ENCODE measurements at regions not wholly inside any gene's neighbourhood (a gene's known extent, or its start where the extent isn't known, plus 50 kb on each side); places are given as distances from the start of the nearest gene placed in this dataset.

GRCh38 chr10:128861018-128861901 is 605.8 kb upstream of the MGMT start:
- peaks cover 0 to 2% (median 0%) of the 10 kb centered on the region in 4 donors for H3K9me3 ChIP-seq (ENCODE audit: control insufficient read depth in 4 of 4, insufficient read depth in 3 of 4, low read length in 3 of 4)
- H3K27ac ChIP-seq (ENCODE audit: low read depth in 1 of 2, low read length in 1 of 2), result no peak overlapping the region
- H3K27me3 ChIP-seq (ENCODE audit: control insufficient read depth in 3 of 3, insufficient read depth in 3 of 3, low read length in 2 of 3), result no peaks in the 10 kb centered on the region
- TF ChIP-seq CTCF (IDR thresholded peaks at IDR 0.05; ENCODE audit: control extremely low read depth, extremely low read depth), result no peak
- ATAC-seq (ENCODE audit: insufficient read depth, low FRiP score) (no peak), DNase-seq (no peak)
- no peak overlapping the region for H3K4me3 ChIP-seq
- H3K36me3 ChIP-seq (ENCODE audit: control insufficient read depth in 4 of 4, insufficient read depth in 4 of 4, low read length in 4 of 4), result no peaks in the 10 kb centered on the region
- 91 to 92% methylated on average over 15 of the region's 15 CpGs for WGBS, 2 donors
- H3K9ac ChIP-seq (ENCODE audit: insufficient read depth in 1 of 2, low read length in 2 of 2), result no peak overlapping the region
- peaks cover 0 to 6% (median 2%) of the 10 kb centered on the region in 5 donors for H3K4me1 ChIP-seq (ENCODE audit: control insufficient read depth in 5 of 5, insufficient read depth in 5 of 5, low read length in 5 of 5)

GRCh38 chr10:128863411-128863810 is 603.6 kb upstream of the MGMT start:
- H3K36me3 ChIP-seq (ENCODE audit: control insufficient read depth in 4 of 4, insufficient read depth in 4 of 4, low read length in 4 of 4), result no peaks in the 10 kb centered on the region
- peaks cover 0 to 2% (median 0%) of the 10 kb centered on the region in 4 donors for H3K9me3 ChIP-seq (ENCODE audit: control insufficient read depth in 4 of 4, insufficient read depth in 3 of 4, low read length in 3 of 4)
- H3K27me3 ChIP-seq (ENCODE audit: control insufficient read depth in 3 of 3, insufficient read depth in 3 of 3, low read length in 2 of 3), result no peaks in the 10 kb centered on the region
- H3K4me3 ChIP-seq, result no peak overlapping the region
- DNase-seq (no peak), ATAC-seq (ENCODE audit: insufficient read depth, low FRiP score) (no peak)
- no peak overlapping the region for H3K27ac ChIP-seq (ENCODE audit: low read depth in 1 of 2, low read length in 1 of 2)
- peaks cover 0 to 7% (median 4%) of the 10 kb centered on the region in 5 donors for H3K4me1 ChIP-seq (ENCODE audit: control insufficient read depth in 5 of 5, insufficient read depth in 5 of 5, low read length in 5 of 5)
- TF ChIP-seq CTCF (IDR thresholded peaks at IDR 0.05; ENCODE audit: control extremely low read depth, extremely low read depth), result no peak
- H3K9ac ChIP-seq (ENCODE audit: insufficient read depth in 1 of 2, low read length in 2 of 2), result no peak overlapping the region
- 90 to 94% methylated on average over 6 of the region's 6 CpGs for WGBS, 2 donors

GRCh38 chr10:128863823-128864405 is 603.1 kb upstream of the MGMT start:
- Histone ChIP-seq H3K27me3 (ENCODE audit: control insufficient read depth in 3 of 3, insufficient read depth in 3 of 3, low read length in 2 of 3) (no peaks in the 10 kb centered on the region), H3K4me1 (ENCODE audit: control insufficient read depth in 5 of 5, insufficient read depth in 5 of 5, low read length in 5 of 5) (peaks cover 0 to 11% (median 6%) of the 10 kb centered on the region in 5 donors), H3K27ac (ENCODE audit: low read depth in 1 of 2, low read length in 1 of 2) (no peak overlapping the region), H3K4me3 (no peak overlapping the region), H3K9me3 (ENCODE audit: control insufficient read depth in 4 of 4, insufficient read depth in 3 of 4, low read length in 3 of 4) (peaks cover 0 to 4% (median 0%) of the 10 kb centered on the region in 4 donors), H3K9ac (ENCODE audit: insufficient read depth in 1 of 2, low read length in 2 of 2) (no peak overlapping the region), H3K36me3 (ENCODE audit: control insufficient read depth in 4 of 4, insufficient read depth in 4 of 4, low read length in 4 of 4) (no peaks in the 10 kb centered on the region)
- 97% methylated on average over 8 of the region's 8 CpGs for WGBS, 2 donors
- ATAC-seq (ENCODE audit: insufficient read depth, low FRiP score) (no peak), DNase-seq (no peak)
- TF ChIP-seq CTCF (IDR thresholded peaks at IDR 0.05; ENCODE audit: control extremely low read depth, extremely low read depth), result no peak

All from lung (tissue), 11 donors.